Ovary (tissue), 7 donors: ENCODE measurements at regions not wholly inside any gene's neighbourhood (a gene's known extent, or its start where the extent isn't known, plus 50 kb on each side); places are given as distances from the start of the nearest gene placed in this dataset.

Source experiments
- DNase-seq, 5 donors: peaks; one replicate each; pipeline ENCODE4 v3.0.0-alpha.2; 2019 to 2020
- H3K27ac ChIP-seq, 2 donors: fragments of 200-600 bp; one replicate each; pipeline versions ENCODE4 v1.5.1 to v1.8.0; 2019 to 2022
- H3K27me3 ChIP-seq: fragments of 200-600 bp; one replicate; pipeline ENCODE4 v1.8.0; 2022
- H3K36me3 ChIP-seq: fragments of 200-600 bp; sonication (generic); one replicate; pipeline ENCODE4 v1.5.1; 2019
- H3K4me1 ChIP-seq: one replicate; pipeline ENCODE4 v1.8.1; 2013; ENCODE audit warnings: mild to moderate bottlenecking, moderate library complexity; ENCODE audit not compliant: insufficient read depth
- H3K4me3 ChIP-seq: fragments of 200-600 bp; sonication (generic); one replicate; pipeline ENCODE4 v1.5.1; 2017
- H3K9me3 ChIP-seq, 2 donors: fragments of 200-600 bp in 1 of 2; sonication (generic) in 1 of 2; one replicate each; pipeline versions ENCODE4 v1.5.1 to v1.8.1; 2013 to 2019; ENCODE audit warnings: mild to moderate bottlenecking in 1 of 2, moderate library complexity in 1 of 2
- EP300 ChIP-seq: sonication (generic); formaldehyde crosslinking; IDR thresholded peaks from one replicate; pipeline ENCODE4 v1.6.1; 2017; ENCODE audit warnings: antibody characterized with exemption
- POLR2A ChIP-seq: fragments of 450-650 bp; IDR thresholded peaks from one replicate; pipeline ENCODE4 v1.6.1; 2017; ENCODE audit warnings: antibody characterized with exemption, mild to moderate bottlenecking, moderate library complexity
- WGBS, 3 donors: extraction: QIAGEN DNeasy Blood & Tissue Kit in 1 of 3; methylation state at CpG; one replicate each; pipeline versions ENCODE4 v1.1.5 to v1.1.7; 2013 to 2017; 5-methylcytosine and 5-hydroxymethylcytosine counted together
- intact Hi-C, 4 donors: fragments of 100-400 bp; cut with DNase I; formaldehyde crosslinking; loops; one replicate each; pipeline versions ENCODE4 v1.11.0 to v1.15.1; 2022 to 2023
- TF ChIP-seq, protein P1 (sequence below), 3 donors: fragments of 450-650 bp in 2 of 3; fragments of 200-600 bp in 1 of 3; IDR thresholded peaks; one replicate each; pipeline versions ENCODE4 v1.5.1 to v1.8.0; 2016 to 2022; ENCODE audit warnings: antibody characterized with exemption in 3 of 3, mild to moderate bottlenecking in 1 of 3
- donor health status: DM: no; HTN: no; CAD: no; lungs with moderate emphysema.
- donor health status: DM: no; HTN: no; CAD: no.
- donor health status: Bipolar disorder and iron deficiency.
- donor health status: DM: no; HTN: no; CAD: no.
- donor health status: DM: yes; HTN: yes; CAD: no.

DNA sequence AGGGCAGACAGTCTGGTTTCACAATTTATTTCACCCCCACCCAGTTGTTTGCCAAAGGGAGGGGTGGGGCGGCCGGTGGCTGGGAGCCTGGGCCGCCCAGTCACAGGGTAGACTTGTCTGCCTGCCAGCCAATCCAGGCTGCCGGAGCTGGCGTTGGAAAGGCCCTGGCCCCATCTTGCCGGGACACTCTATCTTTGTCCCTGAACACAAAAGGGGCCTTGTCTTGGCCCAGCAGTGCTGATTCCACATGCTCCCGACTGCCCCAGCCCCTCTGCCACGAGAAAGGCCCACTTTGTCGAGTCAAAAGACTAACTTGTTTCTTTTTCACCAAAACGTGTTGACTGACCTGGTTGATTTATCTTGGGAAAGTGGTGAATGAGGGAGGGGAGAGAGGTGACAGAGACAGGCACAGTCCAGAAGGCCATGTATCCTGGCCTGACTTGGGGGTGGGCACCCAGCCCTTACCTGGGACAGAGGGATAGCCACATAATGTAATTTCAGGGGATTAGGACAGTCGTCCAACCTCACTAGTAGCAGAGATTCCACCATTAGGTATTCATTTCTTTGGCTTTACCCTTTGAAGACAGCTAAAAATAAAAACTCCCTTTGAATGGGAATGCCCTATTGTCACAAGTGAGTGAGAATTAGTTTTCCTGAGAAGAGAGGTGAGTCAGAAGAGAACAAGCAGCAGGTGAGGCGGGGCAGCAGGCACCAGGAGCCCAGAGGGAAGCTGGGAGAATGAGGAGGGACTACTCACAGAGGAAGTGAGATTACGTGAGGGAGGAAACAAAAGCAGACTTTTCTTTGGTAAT is 67.0 kb upstream of the SIRPA start:
- H3K9me3 ChIP-seq: peaks cover 0 to 2% of the 10 kb centered on the region in 2 donors
- TF ChIP-seq POLR2A (no peak), EP300 (no peak)
- TF ChIP-seq, protein P1, sequence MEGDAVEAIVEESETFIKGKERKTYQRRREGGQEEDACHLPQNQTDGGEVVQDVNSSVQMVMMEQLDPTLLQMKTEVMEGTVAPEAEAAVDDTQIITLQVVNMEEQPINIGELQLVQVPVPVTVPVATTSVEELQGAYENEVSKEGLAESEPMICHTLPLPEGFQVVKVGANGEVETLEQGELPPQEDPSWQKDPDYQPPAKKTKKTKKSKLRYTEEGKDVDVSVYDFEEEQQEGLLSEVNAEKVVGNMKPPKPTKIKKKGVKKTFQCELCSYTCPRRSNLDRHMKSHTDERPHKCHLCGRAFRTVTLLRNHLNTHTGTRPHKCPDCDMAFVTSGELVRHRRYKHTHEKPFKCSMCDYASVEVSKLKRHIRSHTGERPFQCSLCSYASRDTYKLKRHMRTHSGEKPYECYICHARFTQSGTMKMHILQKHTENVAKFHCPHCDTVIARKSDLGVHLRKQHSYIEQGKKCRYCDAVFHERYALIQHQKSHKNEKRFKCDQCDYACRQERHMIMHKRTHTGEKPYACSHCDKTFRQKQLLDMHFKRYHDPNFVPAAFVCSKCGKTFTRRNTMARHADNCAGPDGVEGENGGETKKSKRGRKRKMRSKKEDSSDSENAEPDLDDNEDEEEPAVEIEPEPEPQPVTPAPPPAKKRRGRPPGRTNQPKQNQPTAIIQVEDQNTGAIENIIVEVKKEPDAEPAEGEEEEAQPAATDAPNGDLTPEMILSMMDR (IDR thresholded peaks at IDR 0.05): no peak
- WGBS, 3 donors: 58 to 66% (median 65%) methylated on average over 13 of the region's 13 CpGs
- H3K36me3 ChIP-seq: no peaks in the 10 kb centered on the region
- no peak for DNase-seq
- no peaks in the 10 kb centered on the region for H3K27me3 ChIP-seq
- no peak overlapping the region for H3K4me3 ChIP-seq
- H3K4me1 ChIP-seq: peaks cover 2% of the 10 kb centered on the region
- H3K27ac ChIP-seq: no peak overlapping the region
- intact Hi-C loops: no loop called here

DNA sequence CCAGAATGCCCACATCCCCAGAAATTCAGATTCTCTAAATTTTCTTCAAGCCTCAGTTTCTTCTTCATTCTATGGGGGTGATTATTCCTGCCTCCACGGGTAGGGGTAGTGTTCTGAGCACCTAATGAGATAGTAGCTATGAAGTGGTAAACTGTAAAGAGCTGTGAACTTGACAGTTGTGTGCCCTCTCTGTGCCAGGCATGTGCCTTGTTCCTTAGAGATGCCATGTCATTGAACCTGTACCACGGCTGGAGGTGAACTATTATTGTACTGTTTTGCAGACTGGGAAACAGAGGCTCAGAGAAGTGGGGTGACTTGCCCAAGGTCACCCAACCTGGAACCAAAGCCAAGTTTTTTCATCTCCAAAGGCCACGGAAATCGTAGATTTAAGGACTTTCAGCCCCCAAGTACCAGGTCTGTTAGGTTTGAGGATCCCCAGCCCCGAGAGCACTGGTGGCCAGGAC is 67.7 kb upstream of the SIRPA start:
- no peak for TF ChIP-seq EP300
- TF ChIP-seq, protein P1 (IDR thresholded peaks at IDR 0.05): no peak
- no peak for TF ChIP-seq POLR2A
- 66 to 72% (median 67%) methylated on average over 5 of the region's 5 CpGs for WGBS, 3 donors
- DNase-seq: no peak
- Histone ChIP-seq H3K27me3 (no peaks in the 10 kb centered on the region), H3K36me3 (no peaks in the 10 kb centered on the region), H3K9me3 (peaks cover 0 to 2% of the 10 kb centered on the region in 2 donors), H3K4me3 (no peak overlapping the region), H3K27ac (no peak overlapping the region), H3K4me1 (peaks cover 2% of the 10 kb centered on the region)
- intact Hi-C loops: no loop called here

DNA sequence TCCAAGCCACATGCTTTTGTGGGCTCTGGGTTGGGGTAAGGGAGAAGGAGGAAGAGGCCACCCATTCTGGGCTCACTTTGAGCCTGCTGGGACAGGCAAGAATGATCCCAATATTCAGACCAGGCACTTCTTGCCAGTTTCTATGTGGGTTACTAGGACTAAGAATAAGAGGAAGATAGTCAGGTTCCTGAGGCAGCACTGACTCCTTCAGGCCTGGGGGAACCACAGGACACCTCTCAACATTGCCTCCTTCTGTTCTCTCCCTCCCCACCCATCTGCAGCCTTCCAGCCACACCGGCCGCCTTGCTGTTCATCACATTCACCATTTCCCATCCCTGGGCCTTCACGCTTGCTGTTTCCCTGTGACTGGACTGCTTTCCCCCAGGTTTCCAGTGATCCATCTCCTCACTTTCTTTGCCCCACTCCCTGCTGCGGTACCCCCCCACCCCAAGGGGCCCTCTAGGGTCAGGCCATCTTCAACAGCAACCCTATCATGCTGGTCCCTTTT is 69.2 kb upstream of the SIRPA start:
- intact Hi-C loops: no loop called here
- peaks cover 2% of the 10 kb centered on the region for H3K4me1 ChIP-seq
- no peak overlapping the region for H3K4me3 ChIP-seq
- TF ChIP-seq, protein P1 (IDR thresholded peaks at IDR 0.05): no peak
- TF ChIP-seq POLR2A: no peak
- TF ChIP-seq EP300: no peak
- no peak for DNase-seq
- 77 to 90% (median 88%) methylated on average over 4 of the region's 4 CpGs for WGBS, 3 donors
- H3K27me3 ChIP-seq: no peaks in the 10 kb centered on the region
- H3K36me3 ChIP-seq: no peaks in the 10 kb centered on the region
- no peak overlapping the region for H3K27ac ChIP-seq
- H3K9me3 ChIP-seq: peaks cover 0 to 2% of the 10 kb centered on the region in 2 donors

DNA sequence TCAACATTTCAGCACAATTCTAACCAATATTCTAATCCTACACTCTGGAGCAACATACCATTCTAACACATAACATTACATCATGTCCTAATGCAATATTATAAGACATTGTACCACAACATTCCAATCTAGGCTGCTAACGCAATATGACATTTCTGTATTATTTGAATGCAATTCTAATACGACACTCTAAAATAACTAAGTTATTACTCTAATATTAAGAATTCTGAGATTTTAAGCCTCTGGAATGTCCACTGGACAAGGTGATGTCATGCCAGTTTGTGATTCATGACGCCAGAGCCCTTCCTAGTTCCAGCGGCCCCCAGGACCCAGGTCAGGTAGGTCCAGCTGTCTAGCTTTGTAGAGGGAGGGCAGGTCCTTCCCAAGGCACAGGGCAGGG is 69.7 kb upstream of the SIRPA start:
- 66 to 75% (median 67%) methylated on average over 4 of the region's 4 CpGs for WGBS, 3 donors
- H3K9me3 ChIP-seq: peaks cover 0 to 2% of the 10 kb centered on the region in 2 donors
- intact Hi-C loops: no loop called here
- H3K4me1 ChIP-seq: peaks cover 2% of the 10 kb centered on the region
- H3K27ac ChIP-seq: no peak overlapping the region
- H3K4me3 ChIP-seq: no peak overlapping the region
- DNase-seq: no peak
- H3K36me3 ChIP-seq: no peaks in the 10 kb centered on the region
- no peak for TF ChIP-seq POLR2A
- H3K27me3 ChIP-seq: no peaks in the 10 kb centered on the region

DNA sequence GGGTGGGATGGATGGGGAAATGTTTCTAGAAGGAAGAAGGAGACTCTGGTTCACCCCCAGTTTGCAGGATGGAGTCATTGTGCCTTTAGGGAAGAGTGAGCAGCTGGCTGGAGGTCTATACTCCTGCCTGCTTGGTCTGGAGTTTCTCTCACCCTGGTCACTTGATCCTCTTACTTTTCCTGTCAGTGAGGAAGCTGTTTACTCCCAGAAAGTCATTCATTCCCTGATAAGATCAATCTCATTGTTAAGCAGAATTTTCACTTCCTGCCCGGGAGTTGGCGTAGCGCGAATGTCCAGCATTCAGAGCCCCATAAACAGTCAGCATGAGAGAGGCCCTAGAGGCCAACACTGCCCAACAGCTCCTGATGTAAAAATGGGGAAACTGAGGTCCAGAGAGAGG is 70.4 kb upstream of the SIRPA start:
- no peak overlapping the region for H3K4me3 ChIP-seq
- 44 to 66% (median 51%) methylated on average over 4 of the region's 4 CpGs for WGBS, 3 donors
- intact Hi-C loops: no loop called here
- DNase-seq: no peak
- H3K27ac ChIP-seq: no peak overlapping the region
- H3K4me1 ChIP-seq: no peaks in the 10 kb centered on the region
- H3K36me3 ChIP-seq: no peaks in the 10 kb centered on the region
- H3K9me3 ChIP-seq: peaks cover 0 to 2% of the 10 kb centered on the region in 2 donors
- no peaks in the 10 kb centered on the region for H3K27me3 ChIP-seq
- TF ChIP-seq EP300 (no peak), POLR2A (no peak)
- TF ChIP-seq, protein P1 (IDR thresholded peaks at IDR 0.05): no peak
